DND-41 (cell line): ENCODE measurements at regions not wholly inside any gene's neighbourhood (a gene's known extent, or its start where the extent isn't known, plus 50 kb on each side); places are given as distances from the start of the nearest gene placed in this dataset.

ENCODE experiments used
- CTCF ChIP-seq: IDR thresholded peaks from 2 replicates; pipeline ENCODE4 v1.5.1; 2012; ENCODE audit warnings: borderline replicate concordance, low read length, moderate library complexity, mild to moderate bottlenecking; ENCODE audit not compliant: poor library complexity, severe bottlenecking; ENCODE audit errors: extremely low read depth
- EZH2 ChIP-seq: IDR thresholded peaks from 3 replicates; pipeline ENCODE4 v1.6.1; 2012; ENCODE audit warnings: borderline replicate concordance, low read depth, mild to moderate bottlenecking, moderate library complexity, low read length, inconsistent platforms; ENCODE audit not compliant: severe bottlenecking

- TF ChIP-seq CTCF (no peak), EZH2 (no peak)
Measured at GRCh38 chr10:64206409-64206808, 685.2 kb downstream of the REEP3 start.
